OCI-LY1 (cell line): ENCODE measurements at regions not wholly inside any gene's neighbourhood (a gene's known extent, or its start where the extent isn't known, plus 50 kb on each side); places are given as distances from the start of the nearest gene placed in this dataset.

ENCODE experiments used
- CTCF ChIP-seq: fragments of 200-600 bp; sonication (generic), shearing (Covaris generic); IDR thresholded peaks from 2 replicates; pipeline ENCODE4 v1.5.1; 2017; ENCODE audit warnings: mild to moderate bottlenecking, antibody characterized with exemption, low read length, moderate library complexity, mixed read lengths
- EZH2 ChIP-seq: fragments of 200-600 bp; sonication (generic), shearing (Covaris generic); IDR thresholded peaks from 2 replicates; pipeline ENCODE4 v1.8.0; 2017; ENCODE audit warnings: borderline replicate concordance, mixed run types, mild to moderate bottlenecking, antibody characterized with exemption, low read length, moderate library complexity, mixed read lengths

GRCh38 chr1:30258876-30259275, 464.5 kb downstream of the MATN1 start:
- TF ChIP-seq CTCF (no peak), EZH2 (no peak)
